CD4-positive, alpha-beta memory T cell (primary cell): ENCODE measurements at regions not wholly inside any gene's neighbourhood (a gene's known extent, or its start where the extent isn't known, plus 50 kb on each side); places are given as distances from the start of the nearest gene placed in this dataset.
"Not testable (repeated sequence)": the region's sequence is repeated elsewhere in the genome, so short reads cannot be mapped to it uniquely, and the experiment has no call there.

Experiments used
- CTCF ChIA-PET: fragments of 350-600 bp; sonication (Branson Sonifier 250); formaldehyde crosslinking; loops from one replicate; lab custom pipeline; 2021; ENCODE audit warnings: inconsistent platforms; ENCODE audit not compliant: partially characterized antibody; lab: Charles Lee
- POLR2A ChIA-PET: fragments of 350-600 bp; sonication (Branson Sonifier 250); formaldehyde crosslinking; loops from one replicate; lab custom pipeline; 2021; ENCODE audit not compliant: partially characterized antibody; lab: Charles Lee
- DNase-seq, 5 donors: peaks; one replicate each; pipeline versions ENCODE4 v3.0.0 to v3.0.0-alpha.2; 2020 to 2022; ENCODE audit warnings: mixed read lengths in 1 of 5
- H3K27ac ChIP-seq: one replicate; pipeline ENCODE4 v1.7.0; 2013; ENCODE audit warnings: low read depth, low read length
- H3K27me3 ChIP-seq: 2 replicates; pipeline ENCODE4 v1.7.0; 2013; ENCODE audit warnings: mild to moderate bottlenecking, low read length, moderate library complexity; ENCODE audit not compliant: insufficient read depth
- H3K36me3 ChIP-seq: 2 replicates; pipeline ENCODE4 v1.7.0; 2013; ENCODE audit warnings: mild to moderate bottlenecking, low read length, moderate library complexity; ENCODE audit not compliant: insufficient read depth
- H3K4me1 ChIP-seq: 2 replicates; pipeline ENCODE4 v1.7.0; 2013; ENCODE audit warnings: mild to moderate bottlenecking, low read length, moderate library complexity; ENCODE audit not compliant: insufficient read depth
- H3K4me3 ChIP-seq, 2 donors: one replicate each; pipeline ENCODE4 v1.7.0; 2013; ENCODE audit warnings: low read length in 2 of 2, mild to moderate bottlenecking in 1 of 2
- H3K9me3 ChIP-seq, 2 donors: one replicate each; pipeline ENCODE4 v1.7.0; 2013; ENCODE audit warnings: low read length in 2 of 2, control low read depth in 1 of 2; ENCODE audit not compliant: control insufficient read depth in 1 of 2
- H3K27ac Mint-ChIP-seq, 7 donors: one replicate each; pipeline ENCODE4 v1.8.0; 2020 to 2021; ENCODE audit warnings: mixed read lengths in 7 of 7, mild to moderate bottlenecking in 6 of 7, inconsistent platforms in 3 of 7, moderate library complexity in 3 of 7
- H3K27me3 Mint-ChIP-seq, 2 donors: one replicate each; pipeline ENCODE4 v1.8.0; 2020 to 2021; ENCODE audit warnings: mixed read lengths in 2 of 2
- H3K36me3 Mint-ChIP-seq, 2 donors: one replicate each; pipeline ENCODE4 v1.8.0; 2020 to 2021; ENCODE audit warnings: mixed read lengths in 2 of 2, inconsistent platforms in 1 of 2, mild to moderate bottlenecking in 1 of 2
- H3K4me1 Mint-ChIP-seq, 4 donors: one replicate each; pipeline ENCODE4 v1.8.0; 2020 to 2021; ENCODE audit warnings: mixed read lengths in 4 of 4, mild to moderate bottlenecking in 1 of 4
- H3K4me3 Mint-ChIP-seq, 8 donors: one replicate each; pipeline ENCODE4 v1.8.0; 2020 to 2021; ENCODE audit warnings: mixed read lengths in 8 of 8, mild to moderate bottlenecking in 7 of 8, moderate library complexity in 6 of 8, inconsistent platforms in 3 of 8
- H3K9me3 Mint-ChIP-seq, 8 donors: one replicate each; pipeline ENCODE4 v1.8.0; 2020 to 2021; ENCODE audit warnings: mixed read lengths in 8 of 8, mild to moderate bottlenecking in 5 of 8, inconsistent platforms in 3 of 8, moderate library complexity in 1 of 8
- intact Hi-C: fragments of 100-400 bp; cut with micrococcal nuclease; formaldehyde crosslinking; loops from one replicate; pipeline ENCODE4 v1.15.1; 2023

GRCh38 chr9:65409471-65409980, 124.5 kb upstream of the FOXD4L5 start:
- CTCF ChIA-PET = no interaction called here
- H3K27ac Mint-ChIP-seq = no peak overlapping the region
- Histone ChIP-seq H3K9me3 (peaks cover 0 to 3% of the 10 kb centered on the region in 2 donors), H3K27me3 (no peaks in the 10 kb centered on the region), H3K36me3 (no peaks in the 10 kb centered on the region), H3K4me3 (no peak overlapping the region), H3K4me1 (no peaks in the 10 kb centered on the region), H3K27ac (no peak overlapping the region)
- no peaks in the 10 kb centered on the region for H3K27me3 Mint-ChIP-seq
- H3K4me1 Mint-ChIP-seq = no peaks in the 10 kb centered on the region
- POLR2A ChIA-PET = no interaction called here
- peak in 1 of 5 donors; percentile 22 for DNase-seq
- no peak overlapping the region for H3K4me3 Mint-ChIP-seq
- intact Hi-C loops = no loop called here
- peaks cover 0 to 3% of the 10 kb centered on the region in 2 donors for H3K36me3 Mint-ChIP-seq
- H3K9me3 Mint-ChIP-seq = peaks cover 5 to 51% (median 28%) of the 10 kb centered on the region in 8 donors

GRCh38 chr9:65408806-65409205, 123.8 kb upstream of the FOXD4L5 start:
- CTCF ChIA-PET, H3K9me3 ChIP-seq: not testable (repeated sequence)

GRCh38 chr9:65406625-65407024, 121.6 kb upstream of the FOXD4L5 start:
- H3K4me3 ChIP-seq, POLR2A ChIA-PET, H3K27ac ChIP-seq, intact Hi-C loops, H3K4me1 ChIP-seq, DNase-seq, CTCF ChIA-PET, H3K9me3 ChIP-seq, H3K36me3 ChIP-seq, H3K4me1 Mint-ChIP-seq, H3K4me3 Mint-ChIP-seq, H3K27me3 ChIP-seq, H3K27me3 Mint-ChIP-seq, H3K36me3 Mint-ChIP-seq, H3K27ac Mint-ChIP-seq: not testable (repeated sequence)
- peaks cover 5 to 43% (median 23%) of the 10 kb centered on the region in 8 donors for H3K9me3 Mint-ChIP-seq

More at GRCh38 chr9:65408806-65409205, 123.8 kb upstream of the FOXD4L5 start:
- peaks cover 5 to 46% (median 26%) of the 10 kb centered on the region in 8 donors for H3K9me3 Mint-ChIP-seq
- H3K36me3 Mint-ChIP-seq, H3K4me3 ChIP-seq, POLR2A ChIA-PET, H3K27me3 ChIP-seq, intact Hi-C loops, H3K4me1 ChIP-seq, H3K4me3 Mint-ChIP-seq, H3K36me3 ChIP-seq, H3K4me1 Mint-ChIP-seq, H3K27ac ChIP-seq, H3K27me3 Mint-ChIP-seq, H3K27ac Mint-ChIP-seq: not testable (repeated sequence)
- DNase-seq = peak in 1 of 5 donors; percentile 30

GRCh38 chr9:65405766-65406165, 120.8 kb upstream of the FOXD4L5 start:
- H3K4me3 Mint-ChIP-seq, H3K36me3 Mint-ChIP-seq, H3K4me1 ChIP-seq, H3K27ac ChIP-seq, H3K9me3 ChIP-seq, H3K4me3 ChIP-seq, POLR2A ChIA-PET, H3K4me1 Mint-ChIP-seq, CTCF ChIA-PET, H3K27me3 ChIP-seq, H3K36me3 ChIP-seq, DNase-seq, H3K27me3 Mint-ChIP-seq, H3K27ac Mint-ChIP-seq, intact Hi-C loops: not testable (repeated sequence)
- peaks cover 5 to 39% (median 20%) of the 10 kb centered on the region in 8 donors for H3K9me3 Mint-ChIP-seq

GRCh38 chr9:65405253-65405652, 120.2 kb upstream of the FOXD4L5 start:
- no peak for DNase-seq
- no peaks in the 10 kb centered on the region for H3K27me3 ChIP-seq
- Mint-ChIP-seq H3K27me3 (no peaks in the 10 kb centered on the region), H3K4me1 (no peaks in the 10 kb centered on the region), H3K27ac (no peak overlapping the region), H3K4me3 (no peak overlapping the region), H3K36me3 (peaks cover 0 to 3% of the 10 kb centered on the region in 2 donors), H3K9me3 (peaks cover 5 to 40% (median 21%) of the 10 kb centered on the region in 8 donors)
- CTCF ChIA-PET = no interaction called here
- H3K27ac ChIP-seq = no peak overlapping the region
- H3K36me3 ChIP-seq = no peaks in the 10 kb centered on the region
- POLR2A ChIA-PET = no interaction called here
- intact Hi-C loops = no loop called here
- peaks cover 0 to 3% of the 10 kb centered on the region in 2 donors for H3K9me3 ChIP-seq
- no peak overlapping the region for H3K4me3 ChIP-seq
- H3K4me1 ChIP-seq = no peaks in the 10 kb centered on the region

- Mint-ChIP-seq H3K27me3 (no peaks in the 10 kb centered on the region), H3K4me1 (no peaks in the 10 kb centered on the region), H3K4me3 (no peak overlapping the region), H3K27ac (no peak overlapping the region), H3K36me3 (peaks cover 0 to 3% of the 10 kb centered on the region in 2 donors), H3K9me3 (peaks cover 5 to 42% (median 20%) of the 10 kb centered on the region in 8 donors)
- ChIA-PET POLR2A (no interaction called here), CTCF (no interaction called here)
- Histone ChIP-seq H3K36me3 (no peaks in the 10 kb centered on the region), H3K9me3 (peaks cover 0 to 3% of the 10 kb centered on the region in 2 donors), H3K4me3 (no peak overlapping the region), H3K27me3 (no peaks in the 10 kb centered on the region), H3K4me1 (no peaks in the 10 kb centered on the region), H3K27ac (no peak overlapping the region)
- peak in 1 of 5 donors; percentile 13 for DNase-seq
- intact Hi-C loops = no loop called here
Observed at GRCh38 chr9:65404232-65405006, 119.4 kb upstream of the FOXD4L5 start.

GRCh38 chr9:65403721-65404120, 118.7 kb upstream of the FOXD4L5 start:
- peak in 1 of 5 donors; percentile 28 for DNase-seq
- no peak overlapping the region for H3K27ac ChIP-seq
- H3K36me3 Mint-ChIP-seq = peaks cover 0 to 3% of the 10 kb centered on the region in 2 donors
- no peaks in the 10 kb centered on the region for H3K36me3 ChIP-seq
- H3K27me3 ChIP-seq = no peaks in the 10 kb centered on the region
- no peaks in the 10 kb centered on the region for H3K27me3 Mint-ChIP-seq
- no peak overlapping the region for H3K27ac Mint-ChIP-seq
- H3K4me1 ChIP-seq = no peaks in the 10 kb centered on the region
- H3K9me3 ChIP-seq = peaks cover 0 to 3% of the 10 kb centered on the region in 2 donors
- peaks cover 5 to 46% (median 22%) of the 10 kb centered on the region in 8 donors for H3K9me3 Mint-ChIP-seq
- no peak overlapping the region for H3K4me3 ChIP-seq
- CTCF ChIA-PET = no interaction called here
- no peak overlapping the region for H3K4me3 Mint-ChIP-seq
- intact Hi-C loops = no loop called here
- POLR2A ChIA-PET = no interaction called here
- H3K4me1 Mint-ChIP-seq = no peaks in the 10 kb centered on the region
